ENCODE measurements at regions not wholly inside any gene's neighbourhood (a gene's known extent, or its start where the extent isn't known, plus 50 kb on each side); places are given as distances from the start of the nearest gene placed in this dataset.

GRCh38 chr4:66575008-66575696, 904.9 kb upstream of the EPHA5 start:
- no peaks in the 10 kb centered on the region for H3K4me1 ChIP-seq (ENCODE audit: control insufficient read depth, low read depth, low read length)
- H3K9ac ChIP-seq (ENCODE audit: low read length) = no peak overlapping the region
- H3K27me3 ChIP-seq (ENCODE audit: control insufficient read depth, insufficient read depth, low read length) = no peaks in the 10 kb centered on the region
- H3K27ac ChIP-seq (ENCODE audit: low read length) = no peak overlapping the region
- H3K36me3 ChIP-seq (ENCODE audit: control insufficient read depth, low read depth, low read length) = no peaks in the 10 kb centered on the region
- no peak overlapping the region for H3K4me3 ChIP-seq (ENCODE audit: low read length)
- no peaks in the 10 kb centered on the region for H3K9me3 ChIP-seq (ENCODE audit: control insufficient read depth, low read depth, low read length)

GRCh38 chr4:66574145-66574978, 904.1 kb upstream of the EPHA5 start:
- H3K9ac ChIP-seq (ENCODE audit: low read length) = no peak overlapping the region
- no peaks in the 10 kb centered on the region for H3K9me3 ChIP-seq (ENCODE audit: control insufficient read depth, low read depth, low read length)
- H3K27me3 ChIP-seq (ENCODE audit: control insufficient read depth, insufficient read depth, low read length) = no peaks in the 10 kb centered on the region
- no peaks in the 10 kb centered on the region for H3K4me1 ChIP-seq (ENCODE audit: control insufficient read depth, low read depth, low read length)
- H3K4me3 ChIP-seq (ENCODE audit: low read length) = no peak overlapping the region
- H3K36me3 ChIP-seq (ENCODE audit: control insufficient read depth, low read depth, low read length) = no peaks in the 10 kb centered on the region
- no peak overlapping the region for H3K27ac ChIP-seq (ENCODE audit: low read length)

GRCh38 chr4:66572949-66573348, 902.7 kb upstream of the EPHA5 start:
- H3K27ac ChIP-seq (ENCODE audit: low read length) = no peak overlapping the region
- H3K9me3 ChIP-seq (ENCODE audit: control insufficient read depth, low read depth, low read length) = no peaks in the 10 kb centered on the region
- H3K4me1 ChIP-seq (ENCODE audit: control insufficient read depth, low read depth, low read length) = no peaks in the 10 kb centered on the region
- H3K4me3 ChIP-seq (ENCODE audit: low read length) = no peak overlapping the region
- no peaks in the 10 kb centered on the region for H3K36me3 ChIP-seq (ENCODE audit: control insufficient read depth, low read depth, low read length)
- H3K9ac ChIP-seq (ENCODE audit: low read length) = no peak overlapping the region
- no peaks in the 10 kb centered on the region for H3K27me3 ChIP-seq (ENCODE audit: control insufficient read depth, insufficient read depth, low read length)

GRCh38 chr4:66571145-66571695, 900.9 kb upstream of the EPHA5 start:
- Histone ChIP-seq H3K9ac (ENCODE audit: low read length) (no peak overlapping the region), H3K36me3 (ENCODE audit: control insufficient read depth, low read depth, low read length) (no peaks in the 10 kb centered on the region), H3K4me1 (ENCODE audit: control insufficient read depth, low read depth, low read length) (no peaks in the 10 kb centered on the region), H3K4me3 (ENCODE audit: low read length) (no peak overlapping the region), H3K27ac (ENCODE audit: low read length) (no peak overlapping the region), H3K27me3 (ENCODE audit: control insufficient read depth, insufficient read depth, low read length) (no peaks in the 10 kb centered on the region), H3K9me3 (ENCODE audit: control insufficient read depth, low read depth, low read length) (no peaks in the 10 kb centered on the region)

- H3K27ac ChIP-seq (ENCODE audit: low read length) = no peak overlapping the region
- H3K9ac ChIP-seq (ENCODE audit: low read length) = no peak overlapping the region
- H3K4me3 ChIP-seq (ENCODE audit: low read length) = no peak overlapping the region
These were observed 898.9 kb upstream of the EPHA5 start for GRCh38 chr4:66569228-66569627.

GRCh38 chr4:66568431-66568830, 898.1 kb upstream of the EPHA5 start:
- H3K4me1 ChIP-seq (ENCODE audit: control insufficient read depth, low read depth, low read length) = no peaks in the 10 kb centered on the region
- no peaks in the 10 kb centered on the region for H3K27me3 ChIP-seq (ENCODE audit: control insufficient read depth, insufficient read depth, low read length)
- H3K27ac ChIP-seq (ENCODE audit: low read length) = no peak overlapping the region
- no peaks in the 10 kb centered on the region for H3K9me3 ChIP-seq (ENCODE audit: control insufficient read depth, low read depth, low read length)
- H3K4me3 ChIP-seq (ENCODE audit: low read length) = no peak overlapping the region
- H3K36me3 ChIP-seq (ENCODE audit: control insufficient read depth, low read depth, low read length) = no peaks in the 10 kb centered on the region
- H3K9ac ChIP-seq (ENCODE audit: low read length) = no peak overlapping the region

More at GRCh38 chr4:66569228-66569627, 898.9 kb upstream of the EPHA5 start:
- Histone ChIP-seq H3K36me3 (ENCODE audit: control insufficient read depth, low read depth, low read length) (no peaks in the 10 kb centered on the region), H3K9me3 (ENCODE audit: control insufficient read depth, low read depth, low read length) (no peaks in the 10 kb centered on the region), H3K27me3 (ENCODE audit: control insufficient read depth, insufficient read depth, low read length) (no peaks in the 10 kb centered on the region), H3K4me1 (ENCODE audit: control insufficient read depth, low read depth, low read length) (no peaks in the 10 kb centered on the region)

- Histone ChIP-seq H3K4me3 (ENCODE audit: low read length) (no peak overlapping the region), H3K9me3 (ENCODE audit: control insufficient read depth, low read depth, low read length) (no peaks in the 10 kb centered on the region), H3K27ac (ENCODE audit: low read length) (no peak overlapping the region), H3K9ac (ENCODE audit: low read length) (no peak overlapping the region), H3K4me1 (ENCODE audit: control insufficient read depth, low read depth, low read length) (no peaks in the 10 kb centered on the region), H3K27me3 (ENCODE audit: control insufficient read depth, insufficient read depth, low read length) (no peaks in the 10 kb centered on the region), H3K36me3 (ENCODE audit: control insufficient read depth, low read depth, low read length) (no peaks in the 10 kb centered on the region)
These were observed 897.7 kb upstream of the EPHA5 start for GRCh38 chr4:66568001-66568400.

GRCh38 chr4:66567551-66567950, 897.3 kb upstream of the EPHA5 start:
- H3K9ac ChIP-seq (ENCODE audit: low read length) = no peak overlapping the region
- no peaks in the 10 kb centered on the region for H3K27me3 ChIP-seq (ENCODE audit: control insufficient read depth, insufficient read depth, low read length)
- no peak overlapping the region for H3K27ac ChIP-seq (ENCODE audit: low read length)
- H3K36me3 ChIP-seq (ENCODE audit: control insufficient read depth, low read depth, low read length) = no peaks in the 10 kb centered on the region
- H3K4me3 ChIP-seq (ENCODE audit: low read length) = no peak overlapping the region
- no peaks in the 10 kb centered on the region for H3K9me3 ChIP-seq (ENCODE audit: control insufficient read depth, low read depth, low read length)
- H3K4me1 ChIP-seq (ENCODE audit: control insufficient read depth, low read depth, low read length) = no peaks in the 10 kb centered on the region

- H3K36me3 ChIP-seq (ENCODE audit: control insufficient read depth, low read depth, low read length) = no peaks in the 10 kb centered on the region
- no peak overlapping the region for H3K27ac ChIP-seq (ENCODE audit: low read length)
- no peaks in the 10 kb centered on the region for H3K27me3 ChIP-seq (ENCODE audit: control insufficient read depth, insufficient read depth, low read length)
- H3K4me3 ChIP-seq (ENCODE audit: low read length) = no peak overlapping the region
- H3K9ac ChIP-seq (ENCODE audit: low read length) = no peak overlapping the region
- no peaks in the 10 kb centered on the region for H3K4me1 ChIP-seq (ENCODE audit: control insufficient read depth, low read depth, low read length)
- H3K9me3 ChIP-seq (ENCODE audit: control insufficient read depth, low read depth, low read length) = no peaks in the 10 kb centered on the region
These were observed 895.5 kb upstream of the EPHA5 start for GRCh38 chr4:66565801-66566200.

GRCh38 chr4:66564901-66565651, 894.8 kb upstream of the EPHA5 start:
- H3K4me1 ChIP-seq (ENCODE audit: control insufficient read depth, low read depth, low read length) = no peaks in the 10 kb centered on the region
- no peak overlapping the region for H3K9ac ChIP-seq (ENCODE audit: low read length)
- H3K27me3 ChIP-seq (ENCODE audit: control insufficient read depth, insufficient read depth, low read length) = no peaks in the 10 kb centered on the region
- H3K27ac ChIP-seq (ENCODE audit: low read length) = no peak overlapping the region
- no peaks in the 10 kb centered on the region for H3K9me3 ChIP-seq (ENCODE audit: control insufficient read depth, low read depth, low read length)
- H3K36me3 ChIP-seq (ENCODE audit: control insufficient read depth, low read depth, low read length) = no peaks in the 10 kb centered on the region
- no peak overlapping the region for H3K4me3 ChIP-seq (ENCODE audit: low read length)

GRCh38 chr4:66562276-66562806, 892.1 kb upstream of the EPHA5 start:
- Histone ChIP-seq H3K27ac (ENCODE audit: low read length) (no peak overlapping the region), H3K9ac (ENCODE audit: low read length) (no peak overlapping the region), H3K36me3 (ENCODE audit: control insufficient read depth, low read depth, low read length) (no peaks in the 10 kb centered on the region), H3K4me1 (ENCODE audit: control insufficient read depth, low read depth, low read length) (no peaks in the 10 kb centered on the region), H3K4me3 (ENCODE audit: low read length) (no peak overlapping the region), H3K9me3 (ENCODE audit: control insufficient read depth, low read depth, low read length) (no peaks in the 10 kb centered on the region), H3K27me3 (ENCODE audit: control insufficient read depth, insufficient read depth, low read length) (no peaks in the 10 kb centered on the region)

Data from iPS-18a (cell line).